ENCODE measurements at regions not wholly inside any gene's neighbourhood (a gene's known extent, or its start where the extent isn't known, plus 50 kb on each side); places are given as distances from the start of the nearest gene placed in this dataset.

DNA sequence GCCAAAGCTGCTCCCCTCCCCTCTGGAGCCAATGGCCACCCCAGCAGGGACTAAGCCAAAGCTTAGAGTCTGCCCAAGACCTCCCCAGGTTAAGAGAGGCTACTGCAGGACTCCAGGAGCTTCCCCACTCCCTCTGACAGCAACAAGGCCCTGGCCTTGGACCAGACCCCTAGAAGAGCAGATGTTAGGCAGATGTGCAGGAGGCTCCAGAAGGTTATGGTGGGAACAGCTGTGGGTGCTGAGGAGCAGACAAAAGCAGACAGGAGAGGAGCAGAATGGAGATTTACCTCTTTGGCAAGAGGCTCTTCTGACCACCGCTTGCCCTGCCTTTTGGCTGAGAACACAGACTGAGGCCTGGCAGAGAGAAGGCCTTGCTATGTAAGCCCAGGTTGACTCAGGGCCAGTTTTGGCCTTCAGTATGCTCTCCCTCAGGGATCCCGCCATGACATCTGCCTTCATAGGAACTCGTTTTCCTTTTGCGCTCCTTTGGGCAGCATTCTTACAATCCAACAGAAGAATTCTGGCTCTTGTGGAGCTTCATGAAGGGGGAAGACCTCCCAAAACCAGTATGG, 113.0 kb downstream of the RBFOX3 start:
- no peak for TF ChIP-seq POLR2AphosphoS5 (IDR thresholded peaks at IDR 0.05; ENCODE audit: low read depth, low read length)
- TF ChIP-seq RAD21 (IDR thresholded peaks at IDR 0.05; ENCODE audit: low read depth): no peak
- TF ChIP-seq, protein P1, sequence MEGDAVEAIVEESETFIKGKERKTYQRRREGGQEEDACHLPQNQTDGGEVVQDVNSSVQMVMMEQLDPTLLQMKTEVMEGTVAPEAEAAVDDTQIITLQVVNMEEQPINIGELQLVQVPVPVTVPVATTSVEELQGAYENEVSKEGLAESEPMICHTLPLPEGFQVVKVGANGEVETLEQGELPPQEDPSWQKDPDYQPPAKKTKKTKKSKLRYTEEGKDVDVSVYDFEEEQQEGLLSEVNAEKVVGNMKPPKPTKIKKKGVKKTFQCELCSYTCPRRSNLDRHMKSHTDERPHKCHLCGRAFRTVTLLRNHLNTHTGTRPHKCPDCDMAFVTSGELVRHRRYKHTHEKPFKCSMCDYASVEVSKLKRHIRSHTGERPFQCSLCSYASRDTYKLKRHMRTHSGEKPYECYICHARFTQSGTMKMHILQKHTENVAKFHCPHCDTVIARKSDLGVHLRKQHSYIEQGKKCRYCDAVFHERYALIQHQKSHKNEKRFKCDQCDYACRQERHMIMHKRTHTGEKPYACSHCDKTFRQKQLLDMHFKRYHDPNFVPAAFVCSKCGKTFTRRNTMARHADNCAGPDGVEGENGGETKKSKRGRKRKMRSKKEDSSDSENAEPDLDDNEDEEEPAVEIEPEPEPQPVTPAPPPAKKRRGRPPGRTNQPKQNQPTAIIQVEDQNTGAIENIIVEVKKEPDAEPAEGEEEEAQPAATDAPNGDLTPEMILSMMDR (IDR thresholded peaks at IDR 0.05 in 2 of 3, conservative IDR thresholded peaks at IDR 0.05 in 1 of 3; ENCODE audit: borderline replicate concordance in 1 of 3, insufficient read depth in 1 of 3, low read depth in 2 of 3, low read length in 2 of 3): no peak
- TF ChIP-seq, protein P2, sequence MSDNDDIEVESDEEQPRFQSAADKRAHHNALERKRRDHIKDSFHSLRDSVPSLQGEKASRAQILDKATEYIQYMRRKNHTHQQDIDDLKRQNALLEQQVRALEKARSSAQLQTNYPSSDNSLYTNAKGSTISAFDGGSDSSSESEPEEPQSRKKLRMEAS (IDR thresholded peaks at IDR 0.05): no peak
- no peak for TF ChIP-seq CBX3 (IDR thresholded peaks at IDR 0.05; ENCODE audit: low read depth)
- TF ChIP-seq, protein P3, sequence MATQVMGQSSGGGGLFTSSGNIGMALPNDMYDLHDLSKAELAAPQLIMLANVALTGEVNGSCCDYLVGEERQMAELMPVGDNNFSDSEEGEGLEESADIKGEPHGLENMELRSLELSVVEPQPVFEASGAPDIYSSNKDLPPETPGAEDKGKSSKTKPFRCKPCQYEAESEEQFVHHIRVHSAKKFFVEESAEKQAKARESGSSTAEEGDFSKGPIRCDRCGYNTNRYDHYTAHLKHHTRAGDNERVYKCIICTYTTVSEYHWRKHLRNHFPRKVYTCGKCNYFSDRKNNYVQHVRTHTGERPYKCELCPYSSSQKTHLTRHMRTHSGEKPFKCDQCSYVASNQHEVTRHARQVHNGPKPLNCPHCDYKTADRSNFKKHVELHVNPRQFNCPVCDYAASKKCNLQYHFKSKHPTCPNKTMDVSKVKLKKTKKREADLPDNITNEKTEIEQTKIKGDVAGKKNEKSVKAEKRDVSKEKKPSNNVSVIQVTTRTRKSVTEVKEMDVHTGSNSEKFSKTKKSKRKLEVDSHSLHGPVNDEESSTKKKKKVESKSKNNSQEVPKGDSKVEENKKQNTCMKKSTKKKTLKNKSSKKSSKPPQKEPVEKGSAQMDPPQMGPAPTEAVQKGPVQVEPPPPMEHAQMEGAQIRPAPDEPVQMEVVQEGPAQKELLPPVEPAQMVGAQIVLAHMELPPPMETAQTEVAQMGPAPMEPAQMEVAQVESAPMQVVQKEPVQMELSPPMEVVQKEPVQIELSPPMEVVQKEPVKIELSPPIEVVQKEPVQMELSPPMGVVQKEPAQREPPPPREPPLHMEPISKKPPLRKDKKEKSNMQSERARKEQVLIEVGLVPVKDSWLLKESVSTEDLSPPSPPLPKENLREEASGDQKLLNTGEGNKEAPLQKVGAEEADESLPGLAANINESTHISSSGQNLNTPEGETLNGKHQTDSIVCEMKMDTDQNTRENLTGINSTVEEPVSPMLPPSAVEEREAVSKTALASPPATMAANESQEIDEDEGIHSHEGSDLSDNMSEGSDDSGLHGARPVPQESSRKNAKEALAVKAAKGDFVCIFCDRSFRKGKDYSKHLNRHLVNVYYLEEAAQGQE (IDR thresholded peaks at IDR 0.05; ENCODE audit: low read depth): no peak
- no peak for TF ChIP-seq CEBPB (IDR thresholded peaks at IDR 0.05; ENCODE audit: low read depth)
- no peak for TF ChIP-seq POLR2A (IDR thresholded peaks at IDR 0.05; ENCODE audit: borderline replicate concordance, extremely low read depth, insufficient read depth, insufficient read length)
- TF ChIP-seq EZH2 (IDR thresholded peaks at IDR 0.05): no peak
- TF ChIP-seq EGR1 (IDR thresholded peaks at IDR 0.05; ENCODE audit: low read depth): no peak
